Neural progenitor cell (in vitro differentiated cells): ENCODE measurements at regions not wholly inside any gene's neighbourhood (a gene's known extent, or its start where the extent isn't known, plus 50 kb on each side); places are given as distances from the start of the nearest gene placed in this dataset.

Experiments
- EZH2phosphoT487 ChIP-seq: fragments of 200-600 bp; sonication (generic); IDR thresholded peaks from 2 replicates; pipeline ENCODE4 v1.6.1; 2017; ENCODE audit warnings: antibody characterized with exemption
- TF ChIP-seq, protein P1 (sequence below): fragments of 200-600 bp; sonication (generic); IDR thresholded peaks from 2 replicates; pipeline ENCODE4 v1.5.1; 2017; ENCODE audit warnings: antibody characterized with exemption, mild to moderate bottlenecking

DNA sequence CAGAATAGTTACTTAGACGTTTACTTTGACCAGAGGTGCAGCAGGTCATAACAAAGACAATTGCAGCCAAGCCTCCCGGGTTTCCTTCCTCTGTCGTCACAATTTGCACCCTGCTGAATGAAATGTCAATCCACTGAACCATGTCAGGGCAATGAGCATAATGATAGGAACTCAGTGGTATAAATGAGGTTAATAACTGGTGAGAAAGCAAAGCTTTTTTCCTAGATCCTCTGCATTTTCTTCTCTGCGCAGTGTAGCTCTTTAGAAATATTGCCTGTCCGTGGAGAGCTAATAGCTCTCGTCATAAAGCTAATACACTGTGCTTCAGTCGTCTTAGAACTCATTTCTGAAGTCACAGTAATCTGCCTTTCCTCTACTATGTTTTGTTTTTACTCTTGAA, 1960.1 kb upstream of the ADGRL3 start:
- TF ChIP-seq, protein P1, sequence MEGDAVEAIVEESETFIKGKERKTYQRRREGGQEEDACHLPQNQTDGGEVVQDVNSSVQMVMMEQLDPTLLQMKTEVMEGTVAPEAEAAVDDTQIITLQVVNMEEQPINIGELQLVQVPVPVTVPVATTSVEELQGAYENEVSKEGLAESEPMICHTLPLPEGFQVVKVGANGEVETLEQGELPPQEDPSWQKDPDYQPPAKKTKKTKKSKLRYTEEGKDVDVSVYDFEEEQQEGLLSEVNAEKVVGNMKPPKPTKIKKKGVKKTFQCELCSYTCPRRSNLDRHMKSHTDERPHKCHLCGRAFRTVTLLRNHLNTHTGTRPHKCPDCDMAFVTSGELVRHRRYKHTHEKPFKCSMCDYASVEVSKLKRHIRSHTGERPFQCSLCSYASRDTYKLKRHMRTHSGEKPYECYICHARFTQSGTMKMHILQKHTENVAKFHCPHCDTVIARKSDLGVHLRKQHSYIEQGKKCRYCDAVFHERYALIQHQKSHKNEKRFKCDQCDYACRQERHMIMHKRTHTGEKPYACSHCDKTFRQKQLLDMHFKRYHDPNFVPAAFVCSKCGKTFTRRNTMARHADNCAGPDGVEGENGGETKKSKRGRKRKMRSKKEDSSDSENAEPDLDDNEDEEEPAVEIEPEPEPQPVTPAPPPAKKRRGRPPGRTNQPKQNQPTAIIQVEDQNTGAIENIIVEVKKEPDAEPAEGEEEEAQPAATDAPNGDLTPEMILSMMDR = no peak
- no peak for TF ChIP-seq EZH2phosphoT487
